IMR-90 (cell line): ENCODE measurements at regions not wholly inside any gene's neighbourhood (a gene's known extent, or its start where the extent isn't known, plus 50 kb on each side); places are given as distances from the start of the nearest gene placed in this dataset.

Source experiments
- ATAC-seq: fragments of 200-7000 bp; cut with Tn5 transposase; 2 replicates; pipeline ENCODE4 v1.9.1; 2020; ENCODE audit warnings: low read depth, mild to moderate bottlenecking, moderate library complexity
- BruUV-seq: library from RNA; stranded (reverse); fragments of 400-500 nt; replicated peaks from 2 replicates; lab custom pipeline; 2021; lab: Mats Ljungman, UMichigan
- CTCF ChIA-PET: fragments of 300-600 bp; formaldehyde crosslinking; extraction: SDS; loops from one replicate; lab custom pipeline; 2021; ENCODE audit warnings: antibody characterized with exemption; lab: Yijun Ruan, JAX
- POLR2A ChIA-PET: fragments of 300-600 bp; sonication (Branson Sonifier 250); formaldehyde crosslinking; loops from one replicate; lab custom pipeline; 2022; ENCODE audit warnings: antibody characterized with exemption; ENCODE audit not compliant: unreplicated experiment; lab: Charles Lee
- DNase-seq: peaks from one replicate; pipeline ENCODE4 v3.0.0; 2013
- H2AFZ ChIP-seq: replicated peaks from 2 replicates; pipeline ENCODE3; 2013; ENCODE audit warnings: low read length, mild to moderate bottlenecking; ENCODE audit not compliant: poor library complexity
- H2AK5ac ChIP-seq: 2 replicates; pipeline ENCODE4 v1.6.1; 2013; ENCODE audit warnings: low read depth, low read length, inconsistent platforms
- H2AK9ac ChIP-seq: replicated peaks from 2 replicates; pipeline ENCODE3; 2013; ENCODE audit warnings: mild to moderate bottlenecking, low read depth, low read length, moderate library complexity; ENCODE audit not compliant: poor library complexity
- H2BK120ac ChIP-seq: 2 replicates; pipeline ENCODE4 v1.6.1; 2013; ENCODE audit warnings: low read depth, low read length, inconsistent platforms
- H2BK15ac ChIP-seq: 3 replicates; pipeline ENCODE4 v1.6.1; 2013; ENCODE audit warnings: low read depth, low read length, inconsistent platforms
- H2BK20ac ChIP-seq: 2 replicates; pipeline ENCODE4 v1.6.1; 2013; ENCODE audit warnings: low read depth, mild to moderate bottlenecking, inconsistent platforms, low read length, moderate library complexity
- H2BK5ac ChIP-seq: 2 replicates; pipeline ENCODE4 v1.6.1; 2013; ENCODE audit warnings: mild to moderate bottlenecking, low read depth, low read length, inconsistent platforms; ENCODE audit not compliant: poor library complexity, severe bottlenecking
- H3K14ac ChIP-seq: replicated peaks from 2 replicates; pipeline ENCODE4 v1.6.1; 2013; ENCODE audit warnings: low read depth, low read length, inconsistent platforms
- H3K18ac ChIP-seq: 2 replicates; pipeline ENCODE4 v1.6.1; 2013; ENCODE audit warnings: low read depth, low read length, control low read depth
- H3K23ac ChIP-seq: 2 replicates; pipeline ENCODE4 v1.6.1; 2013; ENCODE audit warnings: low read depth, low read length, inconsistent platforms
- H3K27ac ChIP-seq: 2 replicates; pipeline ENCODE4 v1.5.1; 2013; ENCODE audit warnings: mild to moderate bottlenecking, control low read depth, low read length; ENCODE audit not compliant: insufficient read depth
- H3K27me3 ChIP-seq: 2 replicates; pipeline ENCODE4 v1.6.1; 2013; ENCODE audit warnings: low read length; ENCODE audit not compliant: control insufficient read depth, insufficient read depth
- H3K36me3 ChIP-seq: 2 replicates; pipeline ENCODE4 v1.6.1; 2013; ENCODE audit warnings: low read length, mixed read lengths; ENCODE audit not compliant: control insufficient read depth, insufficient read depth
- H3K4ac ChIP-seq: 2 replicates; pipeline ENCODE4 v1.6.1; 2013; ENCODE audit warnings: low read depth, low read length, inconsistent platforms
- H3K4me1 ChIP-seq: 2 replicates; pipeline ENCODE4 v1.6.1; 2013; ENCODE audit warnings: low read length, mixed read lengths; ENCODE audit not compliant: control insufficient read depth, insufficient read depth
- H3K4me2 ChIP-seq: 2 replicates; pipeline ENCODE4 v1.6.1; 2013; ENCODE audit warnings: low read depth, mild to moderate bottlenecking, control low read depth, low read length, moderate library complexity
- H3K4me3 ChIP-seq: 2 replicates; pipeline ENCODE4 v1.5.1; 2013; ENCODE audit warnings: low read depth, mild to moderate bottlenecking, control low read depth, low read length, moderate library complexity; ENCODE audit not compliant: insufficient read depth
- H3K56ac ChIP-seq: 2 replicates; pipeline ENCODE4 v1.6.1; 2013; ENCODE audit warnings: low read length, inconsistent platforms; ENCODE audit not compliant: insufficient read depth; ENCODE audit errors: extremely low read depth
- H3K79me1 ChIP-seq, 2 experiments: 2 replicates each; pipeline ENCODE4 v1.6.1; 2013; ENCODE audit warnings: low read length in 2 of 2, inconsistent platforms in 1 of 2, low read depth in 1 of 2
- H3K9ac ChIP-seq: 2 replicates; pipeline ENCODE4 v1.6.1; 2013; ENCODE audit warnings: low read depth, low read length, control low read depth
- H3K9me1 ChIP-seq: 2 replicates; pipeline ENCODE4 v1.6.1; 2013; ENCODE audit warnings: low read length, inconsistent platforms; ENCODE audit not compliant: insufficient read depth
- H3K9me3 ChIP-seq: 2 replicates; pipeline ENCODE4 v1.6.1; 2013; ENCODE audit warnings: low read length; ENCODE audit not compliant: control insufficient read depth, insufficient read depth
- H4K20me1 ChIP-seq: 2 replicates; pipeline ENCODE4 v1.6.1; 2013; ENCODE audit warnings: low read length, inconsistent platforms; ENCODE audit not compliant: insufficient read depth
- H4K5ac ChIP-seq: 2 replicates; pipeline ENCODE4 v1.6.1; 2013; ENCODE audit warnings: mild to moderate bottlenecking, low read depth, low read length, control low read depth
- H4K8ac ChIP-seq, 2 experiments: 2 replicates each; pipeline ENCODE4 v1.6.1; 2013; ENCODE audit warnings: low read depth in 2 of 2, low read length in 2 of 2, control low read depth in 1 of 2, inconsistent platforms in 1 of 2
- H4K91ac ChIP-seq: 2 replicates; pipeline ENCODE4 v1.6.1; 2013; ENCODE audit warnings: low read depth, low read length, inconsistent platforms; ENCODE audit not compliant: insufficient read depth
- BHLHE40 ChIP-seq: fragments of 150-350 bp; IDR thresholded peaks from 2 replicates; pipeline ENCODE4 v1.6.1; 2016; ENCODE audit warnings: mild to moderate bottlenecking, low read depth, low read length
- CEBPB ChIP-seq: IDR thresholded peaks from 2 replicates; pipeline ENCODE4 v1.6.1; 2012; ENCODE audit warnings: low read depth, low read length, improper control_type of control experiment
- CHD1 ChIP-seq: IDR thresholded peaks from 2 replicates; pipeline ENCODE4 v1.6.1; 2012; ENCODE audit warnings: low read depth, low read length, improper control_type of control experiment
- MAFK ChIP-seq: IDR thresholded peaks from 2 replicates; pipeline ENCODE4 v1.6.1; 2012; ENCODE audit warnings: low read depth, low read length, improper control_type of control experiment
- MAZ ChIP-seq: IDR thresholded peaks from 2 replicates; pipeline ENCODE4 v1.6.1; 2012; ENCODE audit warnings: low read depth, mild to moderate bottlenecking, low read length, improper control_type of control experiment, moderate library complexity, borderline replicate concordance
- MXI1 ChIP-seq: IDR thresholded peaks from 2 replicates; pipeline ENCODE4 v1.6.1; 2012; ENCODE audit warnings: low read depth, mild to moderate bottlenecking, low read length, moderate library complexity, borderline replicate concordance
- NFE2L2 ChIP-seq: fragments of 150-350 bp; IDR thresholded peaks from 2 replicates; pipeline ENCODE4 v1.6.1; 2016; ENCODE audit warnings: low read depth, mild to moderate bottlenecking, low read length
- POLR2A ChIP-seq: IDR thresholded peaks from 2 replicates; pipeline ENCODE4 v1.6.1; 2012; ENCODE audit warnings: mild to moderate bottlenecking, low read depth, low read length
- RCOR1 ChIP-seq: IDR thresholded peaks from 2 replicates; pipeline ENCODE4 v1.6.1; 2012; ENCODE audit warnings: mild to moderate bottlenecking, low read length, improper control_type of control experiment; ENCODE audit not compliant: insufficient replicate concordance
- RFX5 ChIP-seq: IDR thresholded peaks from 2 replicates; pipeline ENCODE4 v1.8.0; 2012; ENCODE audit warnings: low read depth, mild to moderate bottlenecking, low read length, moderate library complexity
- SMC3 ChIP-seq: fragments of 150-350 bp; IDR thresholded peaks from 2 replicates; pipeline ENCODE4 v1.6.1; 2016; ENCODE audit warnings: low read depth, mild to moderate bottlenecking, antibody characterized with exemption, low read length, moderate library complexity
- WGBS, 2 experiments: methylation state at CpG; one replicate each; pipeline versions ENCODE4 v1.1.5 to v1.1.7; 2013; ENCODE audit warnings: missing lambda C conversion rate in 2 of 2; ENCODE audit not compliant: insufficient read length in 1 of 2; ENCODE audit errors: extremely low coverage in 2 of 2; 5-methylcytosine and 5-hydroxymethylcytosine counted together
- dilution Hi-C: fragments of 300-500 bp; cut with HindIII; formaldehyde crosslinking; loops from one replicate; pipeline ENCODE4 v1.14.3; 2018; ENCODE audit warnings: low sequenced_read_pairs; ENCODE audit not compliant: unreplicated experiment
- in situ Hi-C: fragments of 300-500 bp; cut with MboI; formaldehyde crosslinking; loops from 3 replicates; pipeline ENCODE4 v1.14.3; 2019; ENCODE audit warnings: low sequenced_read_pairs, inconsistent platforms, mixed read lengths
- intact Hi-C: fragments of 100-400 bp; cut with micrococcal nuclease; formaldehyde crosslinking; loops from 2 replicates; pipeline ENCODE4 v1.10.0; 2022
- TF ChIP-seq, protein P1 (sequence below): conservative IDR thresholded peaks from 2 replicates; pipeline ENCODE4 v1.5.1; 2012; ENCODE audit warnings: mild to moderate bottlenecking, low read depth, low read length, improper control_type of control experiment

DNA sequence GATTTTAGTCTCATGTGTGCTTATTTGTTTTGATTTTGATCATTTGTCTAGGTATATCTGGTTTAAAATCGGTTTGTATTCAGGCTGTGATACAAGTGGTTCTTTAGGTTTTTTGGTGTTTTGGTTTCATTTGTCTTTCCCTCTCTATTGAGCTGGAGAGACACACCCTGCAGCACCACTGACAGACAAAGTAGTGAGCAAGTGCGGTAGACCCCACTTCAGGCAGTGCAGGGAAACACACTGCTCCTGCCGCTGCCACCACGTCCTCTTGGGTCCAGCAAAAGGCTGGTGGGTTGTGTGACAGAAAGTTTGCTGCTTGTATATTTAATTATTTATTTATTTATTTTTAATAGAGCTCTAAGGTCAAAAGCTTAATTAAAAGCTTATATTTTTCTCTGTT is 801.0 kb downstream of the NR2F1-AS1 start:
- CTCF ChIA-PET, result interaction anchor here (0.5 to 1.3 kb wide), 2 partner anchors 10 to 190 kb away, joined by 3 read pairs; no protein-coding TSS in a partner anchor
- H4K8ac ChIP-seq, result no peak overlapping the region
- DNase-seq (no peak), ATAC-seq (no peak)
- no peak overlapping the region for H2BK15ac ChIP-seq
- WGBS, 2 experiments, result no CpG with 5 or more reads among the region's 4 CpGs
- dilution Hi-C loops (no loop called here), in situ Hi-C loops (no loop called here), intact Hi-C loops (no loop called here)
- H3K56ac ChIP-seq, result no peak overlapping the region
- H4K91ac ChIP-seq, result no peak overlapping the region
- POLR2A ChIA-PET, result interaction anchor here (0.7 kb wide), 1 partner anchor 396 kb away, joined by 3 read pairs; no protein-coding TSS in a partner anchor
- H4K5ac ChIP-seq, result no peak overlapping the region
- no peak overlapping the region for H3K4ac ChIP-seq
- no peaks in the 10 kb centered on the region for H3K36me3 ChIP-seq
- H3K23ac ChIP-seq, result no peak overlapping the region
- H3K27me3 ChIP-seq, result no peaks in the 10 kb centered on the region
- TF ChIP-seq NFE2L2, result no peak
- TF ChIP-seq, protein P1, sequence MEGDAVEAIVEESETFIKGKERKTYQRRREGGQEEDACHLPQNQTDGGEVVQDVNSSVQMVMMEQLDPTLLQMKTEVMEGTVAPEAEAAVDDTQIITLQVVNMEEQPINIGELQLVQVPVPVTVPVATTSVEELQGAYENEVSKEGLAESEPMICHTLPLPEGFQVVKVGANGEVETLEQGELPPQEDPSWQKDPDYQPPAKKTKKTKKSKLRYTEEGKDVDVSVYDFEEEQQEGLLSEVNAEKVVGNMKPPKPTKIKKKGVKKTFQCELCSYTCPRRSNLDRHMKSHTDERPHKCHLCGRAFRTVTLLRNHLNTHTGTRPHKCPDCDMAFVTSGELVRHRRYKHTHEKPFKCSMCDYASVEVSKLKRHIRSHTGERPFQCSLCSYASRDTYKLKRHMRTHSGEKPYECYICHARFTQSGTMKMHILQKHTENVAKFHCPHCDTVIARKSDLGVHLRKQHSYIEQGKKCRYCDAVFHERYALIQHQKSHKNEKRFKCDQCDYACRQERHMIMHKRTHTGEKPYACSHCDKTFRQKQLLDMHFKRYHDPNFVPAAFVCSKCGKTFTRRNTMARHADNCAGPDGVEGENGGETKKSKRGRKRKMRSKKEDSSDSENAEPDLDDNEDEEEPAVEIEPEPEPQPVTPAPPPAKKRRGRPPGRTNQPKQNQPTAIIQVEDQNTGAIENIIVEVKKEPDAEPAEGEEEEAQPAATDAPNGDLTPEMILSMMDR, result no peak
- no peak for TF ChIP-seq SMC3
- no peak for TF ChIP-seq RCOR1
- no peak for TF ChIP-seq CEBPB
- no peak for TF ChIP-seq CHD1
- no peak for TF ChIP-seq POLR2A
- TF ChIP-seq RFX5, result no peak
- no peak for TF ChIP-seq MAZ
- TF ChIP-seq MAFK, result no peak
- no peak for TF ChIP-seq MXI1
- TF ChIP-seq BHLHE40, result no peak
- H4K20me1 ChIP-seq, result no peaks in the 10 kb centered on the region
- H3K4me3 ChIP-seq, result no peak overlapping the region
- BruUV-seq, result no TSS peak
- no peaks in the 10 kb centered on the region for H3K9me1 ChIP-seq
- H3K27ac ChIP-seq, result no peak overlapping the region
- no peak overlapping the region for H3K14ac ChIP-seq
- no peak overlapping the region for H2AFZ ChIP-seq
- no peaks in the 10 kb centered on the region for H3K9me3 ChIP-seq
- no peak overlapping the region for H2AK9ac ChIP-seq
- no peaks in the 10 kb centered on the region for H3K79me1 ChIP-seq
- no peak overlapping the region for H2BK5ac ChIP-seq
- no peak overlapping the region for H3K9ac ChIP-seq
- no peak overlapping the region for H2AK5ac ChIP-seq
- no peak overlapping the region for H3K4me2 ChIP-seq
- no peak overlapping the region for H2BK120ac ChIP-seq
- no peak overlapping the region for H2BK20ac ChIP-seq
- no peak overlapping the region for H3K18ac ChIP-seq
- peaks cover 2% of the 10 kb centered on the region; the same call in 1 of the 2 replicates for H3K4me1 ChIP-seq
